ENCODE measurements at regions not wholly inside any gene's neighbourhood (a gene's known extent, or its start where the extent isn't known, plus 50 kb on each side); places are given as distances from the start of the nearest gene placed in this dataset.
"Not testable (repeated sequence)": the region's sequence is repeated elsewhere in the genome, so short reads cannot be mapped to it uniquely, and the experiment has no call there.

DNA sequence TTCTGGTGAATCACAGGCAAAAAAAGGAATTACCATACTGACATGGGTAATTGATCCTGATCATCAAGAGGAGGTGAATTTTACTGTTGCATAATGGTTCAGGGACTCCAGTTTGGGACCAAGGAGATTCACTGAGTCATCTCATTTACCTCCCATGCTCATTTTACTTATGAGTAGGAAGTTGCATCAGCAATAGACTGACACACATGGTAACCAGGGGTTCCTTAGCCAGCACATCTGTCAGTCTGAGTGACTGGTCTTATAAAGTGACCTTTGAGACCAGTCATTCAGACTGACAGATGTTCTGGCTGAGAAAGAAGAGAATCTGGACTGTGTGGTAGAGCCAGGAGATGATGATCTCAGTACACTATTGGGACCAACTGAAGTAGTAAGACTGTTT, 384.6 kb upstream of the CD180 start:
- DNase-seq = no peak
- ATAC-seq (ENCODE audit: low read depth) = no peak
- POLR2A ChIA-PET = no interaction called here

DNA sequence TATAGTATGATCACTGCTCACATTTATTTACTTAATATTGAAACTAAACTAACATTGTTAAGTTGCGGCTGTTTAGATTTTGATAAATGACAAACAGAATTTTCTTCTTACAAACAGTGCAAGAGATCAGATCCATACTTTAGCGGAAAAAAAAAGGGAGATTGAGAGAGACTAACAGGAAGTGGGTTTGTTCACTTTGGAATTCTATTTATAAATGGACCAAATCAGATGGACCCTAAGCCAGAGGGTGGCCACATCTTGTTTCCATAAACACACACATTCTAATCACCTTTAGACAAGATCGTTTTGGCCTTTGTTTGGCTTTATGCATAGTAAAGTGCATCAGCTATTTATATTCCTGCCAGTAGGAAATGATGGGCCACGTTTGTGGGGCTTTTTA, 381.4 kb upstream of the CD180 start:
- DNase-seq = no peak
- ATAC-seq (ENCODE audit: low read depth) = no peak
- Mint-ChIP-seq H3K36me3 (peaks cover 11% of the 10 kb centered on the region), H3K27me3 (peaks cover 3% of the 10 kb centered on the region), H3K4me1 (no peaks in the 10 kb centered on the region), H3K9me3 (peaks cover 11% of the 10 kb centered on the region), H3K4me3 (no peak overlapping the region), H3K27ac (no peak overlapping the region)
- POLR2A ChIA-PET = no interaction called here

More for the DNA sequence above, 384.6 kb upstream of the CD180 start:
- Mint-ChIP-seq H3K4me3 (no peak overlapping the region), H3K27me3 (no peaks in the 10 kb centered on the region), H3K36me3 (peaks cover 3% of the 10 kb centered on the region), H3K9me3 (peaks cover 4% of the 10 kb centered on the region), H3K27ac (no peak overlapping the region), H3K4me1 (no peaks in the 10 kb centered on the region)

DNA sequence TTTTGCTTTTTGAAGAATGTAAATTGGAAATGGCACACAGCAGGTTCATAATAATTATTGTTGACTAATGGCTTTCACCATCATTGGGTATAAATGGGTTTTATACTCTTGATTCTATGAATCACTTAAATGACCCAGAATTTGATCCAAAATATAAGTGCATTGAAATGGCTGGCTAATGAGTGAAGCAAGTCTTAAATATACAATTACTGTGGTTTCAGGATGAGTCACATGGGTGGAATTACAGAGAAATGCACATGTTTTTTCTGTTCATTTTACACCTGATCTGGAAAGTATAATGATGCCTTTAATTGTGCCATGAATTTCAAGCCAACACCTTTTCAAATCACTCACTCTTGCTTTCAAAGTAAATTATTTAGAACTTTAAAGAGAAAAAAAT, 380.8 kb upstream of the CD180 start:
- H3K9me3 Mint-ChIP-seq = peaks cover 13% of the 10 kb centered on the region
- H3K4me1 Mint-ChIP-seq = no peaks in the 10 kb centered on the region
- no peak overlapping the region for H3K27ac Mint-ChIP-seq
- H3K36me3 Mint-ChIP-seq = peaks cover 11% of the 10 kb centered on the region
- POLR2A ChIA-PET = no interaction called here
- ATAC-seq (ENCODE audit: low read depth) = no peak
- no peak overlapping the region for H3K4me3 Mint-ChIP-seq
- peaks cover 3% of the 10 kb centered on the region for H3K27me3 Mint-ChIP-seq
- DNase-seq = no peak

DNA sequence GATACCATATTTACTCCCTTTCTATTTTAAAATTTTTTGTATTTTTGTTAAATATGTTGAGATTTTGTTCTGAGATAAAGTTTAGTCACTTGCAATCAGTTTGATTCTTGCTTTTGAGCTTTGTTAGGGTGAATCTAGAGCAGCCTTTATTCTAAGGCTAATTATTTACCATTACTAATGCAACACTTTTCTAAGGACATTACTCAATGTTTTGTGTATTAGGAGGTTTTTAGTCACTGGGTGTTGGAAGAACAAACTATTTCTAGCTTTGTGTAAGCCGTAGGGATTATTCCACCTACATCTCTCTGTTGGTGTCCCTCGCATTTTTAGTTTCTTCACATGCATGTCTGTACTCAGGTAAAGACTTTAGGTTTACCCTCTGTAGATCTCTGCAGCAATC, 379.5 kb upstream of the CD180 start:
- POLR2A ChIA-PET = no interaction called here
- no peak overlapping the region for H3K27ac Mint-ChIP-seq
- peaks cover 10% of the 10 kb centered on the region for H3K36me3 Mint-ChIP-seq
- H3K27me3 Mint-ChIP-seq = peaks cover 3% of the 10 kb centered on the region
- ATAC-seq (ENCODE audit: low read depth) (no peak), DNase-seq (no peak)
- no peak overlapping the region for H3K4me3 Mint-ChIP-seq
- no peaks in the 10 kb centered on the region for H3K4me1 Mint-ChIP-seq
- H3K9me3 Mint-ChIP-seq = peaks cover 17% of the 10 kb centered on the region

DNA sequence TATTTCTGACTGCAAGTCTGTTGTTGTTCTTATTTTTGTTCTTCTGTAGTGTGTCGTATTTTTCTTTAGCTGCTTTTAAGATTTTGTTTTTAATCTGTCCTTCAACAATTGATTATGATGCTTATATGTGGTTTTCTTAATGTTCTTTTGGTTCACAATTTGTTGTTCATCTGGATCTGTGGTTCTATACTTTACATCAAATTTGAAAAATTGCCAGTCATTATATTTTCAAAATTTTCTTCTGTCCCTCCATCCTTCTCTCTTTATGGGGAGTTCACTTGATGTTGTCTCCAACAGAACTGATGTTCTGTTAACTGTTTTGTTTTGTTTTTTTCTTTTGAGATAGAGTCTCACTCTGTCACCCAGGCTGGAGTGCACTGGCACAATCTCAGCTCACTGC, 378.5 kb upstream of the CD180 start:
- H3K9me3 Mint-ChIP-seq = peaks cover 17% of the 10 kb centered on the region
- H3K4me1 Mint-ChIP-seq = no peaks in the 10 kb centered on the region
- no peak overlapping the region for H3K4me3 Mint-ChIP-seq
- ATAC-seq (ENCODE audit: low read depth) (no peak), DNase-seq (no peak)
- H3K36me3 Mint-ChIP-seq = peaks cover 10% of the 10 kb centered on the region
- H3K27ac Mint-ChIP-seq = no peak overlapping the region
- POLR2A ChIA-PET = no interaction called here
- H3K27me3 Mint-ChIP-seq = peaks cover 3% of the 10 kb centered on the region

DNA sequence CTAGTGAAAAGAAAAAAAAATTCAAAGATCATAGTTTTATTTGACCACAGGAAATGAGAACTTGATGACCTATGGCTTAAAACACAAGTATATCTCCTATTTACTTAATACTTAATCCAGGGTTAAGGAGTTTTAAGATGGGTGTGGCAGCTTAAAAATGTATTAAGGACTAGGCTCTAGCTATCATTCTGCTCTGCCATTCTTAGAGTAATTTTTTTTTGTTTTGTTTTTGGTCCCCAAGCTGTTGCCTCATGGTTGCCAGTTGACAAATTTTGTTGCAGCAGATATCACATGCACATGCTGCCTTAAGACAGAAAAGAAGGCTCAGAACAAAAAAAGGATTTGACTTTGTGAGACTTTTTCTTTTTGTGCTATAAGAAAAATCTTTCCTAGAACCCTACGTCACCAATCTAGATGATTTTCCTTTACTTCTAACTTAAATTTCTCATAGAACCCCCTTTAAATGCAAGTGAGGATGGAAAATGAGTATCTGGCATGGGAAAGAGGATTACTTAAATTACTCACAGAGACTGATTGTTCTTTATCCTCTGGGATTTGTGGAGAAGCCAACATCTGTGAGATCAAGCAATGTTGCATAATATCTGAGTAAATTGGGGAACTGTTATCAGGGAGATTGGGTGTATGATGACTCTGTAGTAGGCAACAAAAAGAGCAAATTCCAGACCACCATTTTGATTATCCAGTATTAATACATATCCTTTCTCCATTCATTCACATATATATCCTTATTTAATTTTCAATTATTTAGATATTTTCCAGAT, 364.7 kb upstream of the CD180 start:
- POLR2A ChIA-PET = no interaction called here

DNA sequence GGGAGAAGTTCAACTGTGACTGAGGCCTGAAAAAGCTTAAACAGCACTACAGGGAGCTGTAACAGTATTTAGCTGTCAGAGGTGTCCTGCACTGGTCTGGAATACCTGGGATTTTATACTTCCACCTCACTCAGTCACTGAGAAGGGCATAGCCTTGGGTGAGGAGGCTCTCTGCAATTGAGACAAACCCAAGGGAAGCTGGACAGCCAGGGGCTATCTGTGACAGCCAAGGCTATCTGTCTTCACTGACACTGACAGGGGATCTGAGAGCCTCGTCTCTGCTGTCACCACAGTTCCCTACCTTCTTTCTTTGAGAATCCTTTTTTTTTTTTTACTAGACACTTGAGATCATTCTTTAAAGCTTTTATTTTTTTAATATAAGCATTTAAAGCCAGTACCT, 356.2 kb upstream of the CD180 start:
- POLR2A ChIA-PET = no interaction called here
- H3K9me3 Mint-ChIP-seq = peaks cover 3% of the 10 kb centered on the region
- no peak for ATAC-seq (ENCODE audit: low read depth)
- no peak for DNase-seq
- H3K4me3 Mint-ChIP-seq = no peak overlapping the region
- H3K27ac Mint-ChIP-seq = no peak overlapping the region
- no peaks in the 10 kb centered on the region for H3K36me3 Mint-ChIP-seq
- H3K4me1 Mint-ChIP-seq = peaks cover 5% of the 10 kb centered on the region
- no peaks in the 10 kb centered on the region for H3K27me3 Mint-ChIP-seq

More for the DNA sequence above, 364.7 kb upstream of the CD180 start:
- Mint-ChIP-seq H3K36me3 (peaks cover 8% of the 10 kb centered on the region), H3K27me3 (no peaks in the 10 kb centered on the region), H3K27ac (no peak overlapping the region), H3K9me3 (peaks cover 9% of the 10 kb centered on the region), H3K4me3 (no peak overlapping the region), H3K4me1 (peaks cover 4% of the 10 kb centered on the region)
- no peak for DNase-seq
- no peak for ATAC-seq (ENCODE audit: low read depth)

DNA sequence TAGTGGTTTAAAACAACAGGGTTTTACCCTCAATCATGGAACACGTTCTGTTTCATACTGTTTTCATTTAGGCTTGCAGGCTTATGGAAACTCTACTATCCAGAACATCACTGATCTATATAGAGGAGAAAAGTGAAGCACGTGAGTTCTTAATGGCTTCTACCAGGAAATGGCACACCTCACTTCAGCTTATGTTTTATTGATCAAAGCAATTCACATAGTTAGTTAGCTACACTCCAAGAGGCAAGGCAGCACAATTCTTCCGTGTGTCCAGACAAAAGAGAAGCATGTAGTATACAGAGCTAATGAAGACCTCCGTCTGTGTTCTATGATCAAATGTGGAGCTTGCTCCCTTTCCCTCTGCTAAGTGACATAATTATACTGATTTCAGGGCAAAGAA, 353.3 kb upstream of the CD180 start:
- ATAC-seq (ENCODE audit: low read depth) (no peak), DNase-seq (no peak)
- peaks cover 5% of the 10 kb centered on the region for H3K4me1 Mint-ChIP-seq
- no peak overlapping the region for H3K4me3 Mint-ChIP-seq
- peaks cover 8% of the 10 kb centered on the region for H3K9me3 Mint-ChIP-seq
- POLR2A ChIA-PET = no interaction called here
- no peaks in the 10 kb centered on the region for H3K27me3 Mint-ChIP-seq
- peaks cover 6% of the 10 kb centered on the region for H3K36me3 Mint-ChIP-seq
- no peak overlapping the region for H3K27ac Mint-ChIP-seq

DNA sequence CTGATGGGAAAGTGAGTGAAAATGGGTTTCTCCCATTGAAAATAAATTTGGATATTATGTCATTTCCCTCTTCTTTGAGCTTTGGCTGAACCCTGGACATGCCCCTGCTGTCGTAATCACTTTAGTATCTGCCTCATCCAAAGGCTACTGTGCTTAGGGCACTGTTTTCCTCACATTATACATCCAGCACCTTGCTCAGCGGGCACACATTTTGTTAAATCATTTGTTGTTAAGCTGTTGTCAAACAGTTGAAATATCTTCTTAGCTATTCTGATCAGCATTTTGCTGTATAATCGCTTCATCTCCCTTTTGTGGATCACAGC, 352.7 kb upstream of the CD180 start:
- Mint-ChIP-seq H3K4me1 (peaks cover 5% of the 10 kb centered on the region), H3K9me3 (peaks cover 8% of the 10 kb centered on the region), H3K36me3 (peaks cover 6% of the 10 kb centered on the region), H3K27me3 (no peaks in the 10 kb centered on the region), H3K4me3 (no peak overlapping the region), H3K27ac (no peak overlapping the region)
- no peak for ATAC-seq (ENCODE audit: low read depth)
- POLR2A ChIA-PET = no interaction called here
- no peak for DNase-seq

DNA sequence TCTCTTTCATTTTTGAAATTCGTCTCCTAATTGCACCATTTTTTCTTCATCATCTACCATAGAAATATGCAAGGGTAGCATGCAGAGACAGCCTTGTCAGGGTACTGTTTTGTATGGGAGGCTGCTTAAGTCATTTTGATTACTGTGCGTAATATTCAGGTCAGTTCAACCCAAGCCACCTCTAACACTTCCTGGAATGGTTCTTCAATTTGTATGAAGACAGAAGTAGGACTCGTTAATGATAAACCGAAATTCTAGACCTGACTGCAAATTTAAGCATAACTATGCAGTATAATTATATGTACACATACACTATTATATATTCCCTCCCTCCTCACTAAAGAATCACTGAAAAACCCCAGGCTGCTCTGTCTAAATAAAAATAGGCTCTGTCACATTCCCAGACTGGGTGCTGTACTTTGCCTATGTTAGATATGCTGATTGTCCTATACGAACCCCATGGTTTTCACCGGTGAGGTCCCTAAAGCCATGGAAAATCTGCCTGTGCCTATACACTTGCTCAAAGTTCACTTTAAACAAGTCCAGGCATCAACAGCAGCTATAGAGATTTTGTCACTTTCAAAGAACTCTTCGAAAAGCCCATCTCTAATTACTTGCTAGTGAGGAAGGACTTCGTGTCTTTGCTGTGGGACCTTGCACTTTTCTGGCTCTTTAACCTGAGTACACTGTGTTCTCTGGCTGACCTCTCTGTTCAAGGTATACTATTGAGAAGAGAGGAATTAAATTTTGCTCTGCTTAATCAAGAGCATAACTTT, 352.1 kb upstream of the CD180 start:
- no peak for DNase-seq
- no peaks in the 10 kb centered on the region for H3K27me3 Mint-ChIP-seq
- H3K9me3 Mint-ChIP-seq = peaks cover 8% of the 10 kb centered on the region
- H3K27ac Mint-ChIP-seq = no peak overlapping the region
- no peak for ATAC-seq (ENCODE audit: low read depth)
- peak overlapping the region; percentile 57 for H3K4me3 Mint-ChIP-seq
- peaks cover 5% of the 10 kb centered on the region for H3K4me1 Mint-ChIP-seq
- POLR2A ChIA-PET = no interaction called here
- peaks cover 6% of the 10 kb centered on the region for H3K36me3 Mint-ChIP-seq

DNA sequence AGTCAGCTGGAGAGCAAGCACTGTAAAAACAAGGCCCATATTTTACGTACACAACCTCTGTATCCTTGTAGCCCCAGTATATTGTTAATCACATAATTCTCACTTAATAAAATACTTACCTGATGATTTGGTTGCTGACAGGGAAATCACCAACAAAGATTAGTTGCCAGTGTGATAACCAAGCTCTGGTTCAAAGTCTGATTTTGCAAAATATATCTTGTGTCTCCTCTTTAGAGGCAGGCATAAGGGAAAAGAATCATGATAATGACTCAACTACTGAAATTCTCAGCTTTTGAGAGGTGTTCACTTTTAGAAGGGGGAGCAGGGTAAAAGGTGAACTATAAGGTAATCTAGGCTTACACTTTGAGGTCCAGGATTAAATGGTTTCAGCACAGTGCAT, 351.1 kb upstream of the CD180 start:
- Mint-ChIP-seq H3K4me1 (peaks cover 5% of the 10 kb centered on the region), H3K4me3 (peak overlapping the region; percentile 9), H3K27ac (no peak overlapping the region), H3K9me3 (peaks cover 8% of the 10 kb centered on the region), H3K27me3 (no peaks in the 10 kb centered on the region), H3K36me3 (peaks cover 6% of the 10 kb centered on the region)
- ATAC-seq (ENCODE audit: low read depth) (no peak), DNase-seq (no peak)
- POLR2A ChIA-PET = no interaction called here

DNA sequence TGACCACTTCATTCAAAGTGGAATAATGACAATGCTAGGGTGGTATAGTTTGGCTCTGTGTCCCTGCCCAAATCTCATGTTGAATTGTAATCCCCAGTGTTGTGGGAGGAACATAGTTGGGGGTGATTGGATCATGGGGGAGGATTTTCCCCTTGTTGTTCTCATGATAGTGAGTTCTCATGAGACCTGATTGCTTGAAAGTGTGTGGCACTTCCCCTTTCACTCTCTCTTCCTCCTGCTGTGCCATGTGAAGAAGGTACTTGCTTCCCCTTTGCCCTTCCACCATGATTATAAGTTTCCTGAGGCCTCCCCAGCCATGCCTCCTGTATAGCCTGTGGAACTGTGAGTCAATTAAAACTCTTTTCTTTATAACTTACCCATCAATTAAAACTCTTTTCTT, 348.3 kb upstream of the CD180 start:
- H3K27ac Mint-ChIP-seq; H3K27me3 Mint-ChIP-seq; H3K4me3 Mint-ChIP-seq; H3K36me3 Mint-ChIP-seq; H3K4me1 Mint-ChIP-seq; POLR2A ChIA-PET; ATAC-seq (ENCODE audit: low read depth); DNase-seq; H3K9me3 Mint-ChIP-seq: not testable (repeated sequence)

DNA sequence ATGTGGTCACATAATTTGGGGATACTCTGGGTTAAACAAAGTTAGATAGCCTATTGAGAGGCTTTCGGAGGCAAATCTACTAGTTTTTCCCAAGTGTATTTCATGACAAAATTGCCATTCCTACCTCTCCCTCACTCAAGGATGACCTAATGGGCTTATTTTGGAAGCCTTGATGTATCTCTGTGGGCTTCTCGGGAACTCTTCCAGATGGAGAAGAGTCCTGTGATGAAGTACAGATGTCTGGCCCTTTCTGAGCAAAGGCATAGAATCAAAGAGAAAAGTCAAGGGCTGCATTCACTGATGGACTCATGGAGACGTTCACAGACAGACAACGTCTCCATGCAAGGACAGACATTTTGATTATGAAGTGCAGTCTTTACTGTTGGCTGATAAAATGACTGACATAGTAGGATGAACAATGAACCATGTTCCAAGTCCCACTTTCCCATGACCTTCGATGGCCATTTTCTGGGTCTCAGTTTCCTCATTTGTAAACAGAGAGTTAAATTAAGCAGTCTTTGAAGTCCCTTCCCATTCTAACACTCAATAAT, 347.2 kb upstream of the CD180 start:
- Mint-ChIP-seq H3K36me3 (peaks cover 6% of the 10 kb centered on the region), H3K4me1 (peaks cover 5% of the 10 kb centered on the region), H3K27me3 (no peaks in the 10 kb centered on the region), H3K9me3 (peaks cover 5% of the 10 kb centered on the region), H3K27ac (no peak overlapping the region), H3K4me3 (no peak overlapping the region)
- no peak for DNase-seq
- POLR2A ChIA-PET = no interaction called here
- ATAC-seq (ENCODE audit: low read depth) = no peak

DNA sequence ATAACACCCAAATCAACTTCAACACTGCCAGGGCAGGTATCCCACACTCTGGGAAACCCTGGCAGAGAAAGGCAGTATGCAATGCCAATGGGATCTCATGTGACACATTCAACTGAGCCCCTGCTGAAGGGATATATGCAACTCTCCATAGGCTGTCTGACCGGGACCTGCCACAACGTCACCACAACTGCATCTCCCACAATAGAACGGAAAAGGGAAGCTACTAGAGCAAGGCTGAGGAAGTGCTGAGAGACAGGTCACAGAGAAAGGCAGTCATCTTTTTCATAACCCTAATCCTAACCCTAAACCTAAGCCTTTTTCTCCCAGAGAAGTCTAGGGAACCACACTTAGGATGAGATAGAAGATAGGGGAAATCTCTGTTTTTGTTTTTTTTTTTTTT, 345.9 kb upstream of the CD180 start:
- no peak overlapping the region for H3K4me3 Mint-ChIP-seq
- POLR2A ChIA-PET = no interaction called here
- H3K4me1 Mint-ChIP-seq = no peaks in the 10 kb centered on the region
- H3K9me3 Mint-ChIP-seq = peaks cover 5% of the 10 kb centered on the region
- no peak for ATAC-seq (ENCODE audit: low read depth)
- H3K27me3 Mint-ChIP-seq = no peaks in the 10 kb centered on the region
- H3K36me3 Mint-ChIP-seq = peaks cover 5% of the 10 kb centered on the region
- DNase-seq = no peak
- H3K27ac Mint-ChIP-seq = no peak overlapping the region
